NCI-H1105 treated with DMSO at 0.1 percent for 48 hours (cell line): ENCODE measurements at regions not wholly inside any gene's neighbourhood (a gene's known extent, or its start where the extent isn't known, plus 50 kb on each side); places are given as distances from the start of the nearest gene placed in this dataset.

Experiments used
- DNase-seq: peaks from one replicate; lab custom pipeline; 2025; lab: John Stamatoyannopoulos, UW

- no peak for DNase-seq
Observed at GRCh38 chr5:19342942-19343341, 645.1 kb downstream of the CDH18 start.

GRCh38 chr5:19352120-19352519 lies 635.9 kb downstream of the CDH18 start:
- DNase-seq = no peak

- no peak for DNase-seq
Observed at GRCh38 chr5:19369048-19369447, 619.0 kb downstream of the CDH18 start.

DNA sequence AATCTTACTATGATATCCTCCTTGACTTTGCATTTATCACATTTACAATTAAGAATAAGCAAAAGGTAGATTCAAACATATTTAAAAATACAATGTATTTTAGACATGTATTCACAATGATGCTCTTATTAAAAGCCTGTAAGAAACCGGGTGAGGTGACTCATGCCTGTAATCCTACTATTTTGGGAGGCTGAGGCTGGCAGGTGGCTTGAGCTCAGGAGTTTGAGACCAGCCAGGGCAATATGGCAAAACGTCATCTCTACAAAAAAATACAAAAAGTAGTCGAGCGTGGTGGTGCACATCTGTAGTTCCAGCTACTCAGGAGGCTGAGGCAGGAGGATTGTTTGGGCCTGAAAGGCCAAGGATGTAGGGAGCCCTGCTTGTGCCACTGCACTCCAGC lies 618.4 kb downstream of the CDH18 start:
- no peak for DNase-seq

- DNase-seq = no peak
Observed at GRCh38 chr5:19370655-19371386, 617.2 kb downstream of the CDH18 start.

- no peak for DNase-seq
Observed at GRCh38 chr5:19388391-19388790, 599.6 kb downstream of the CDH18 start.

DNA sequence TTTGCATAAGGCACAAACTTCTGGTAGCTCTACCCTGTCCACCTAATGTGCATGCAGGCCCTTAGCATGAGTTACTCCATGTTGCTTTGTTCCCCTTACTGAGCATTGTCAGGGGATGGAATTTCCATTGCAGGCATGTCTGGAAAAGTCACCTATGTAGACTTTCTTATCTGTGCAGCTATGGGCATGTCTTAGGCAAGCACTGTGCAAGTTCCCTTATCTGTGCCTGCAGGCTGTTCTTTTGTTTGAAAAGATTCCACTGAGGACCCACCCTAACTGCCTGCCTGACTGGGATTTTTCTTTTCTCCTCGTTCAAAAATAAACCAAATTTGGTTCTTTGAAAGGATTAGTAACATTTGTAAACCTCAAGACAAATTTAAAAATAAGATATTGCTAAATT lies 587.0 kb downstream of the CDH18 start:
- DNase-seq = no peak

- no peak for DNase-seq
Observed at GRCh38 chr5:19406576-19407365, 581.2 kb downstream of the CDH18 start.

- DNase-seq = no peak
Observed at GRCh38 chr5:19408149-19408548, 579.9 kb downstream of the CDH18 start.

DNA sequence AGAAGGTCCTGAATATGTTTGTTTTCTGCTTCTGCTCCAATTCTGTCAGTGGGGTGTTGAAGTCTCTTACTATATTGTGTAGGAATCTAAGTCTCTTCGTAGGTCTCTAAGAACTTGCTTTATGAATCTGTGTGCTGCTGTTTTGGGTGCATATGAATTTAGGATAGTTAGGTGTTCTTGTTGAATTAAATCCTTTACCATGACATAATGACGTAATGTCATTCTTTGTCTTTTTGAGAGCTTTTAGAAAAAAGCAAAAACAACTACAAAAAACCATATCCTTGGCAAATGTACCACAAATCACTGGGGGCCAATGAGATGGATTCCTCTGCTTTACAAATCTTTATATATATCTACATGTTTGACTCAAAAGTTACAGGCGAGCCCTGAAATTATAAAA lies 576.1 kb downstream of the CDH18 start:
- no peak for DNase-seq
